GOT3 (cell line): ENCODE measurements at regions not wholly inside any gene's neighbourhood (a gene's known extent, or its start where the extent isn't known, plus 50 kb on each side); places are given as distances from the start of the nearest gene placed in this dataset.

ENCODE experiments used
- DNase-seq: peaks from one replicate; lab custom pipeline; 2025; ENCODE audit warnings: mixed read lengths; lab: John Stamatoyannopoulos, UW

DNA sequence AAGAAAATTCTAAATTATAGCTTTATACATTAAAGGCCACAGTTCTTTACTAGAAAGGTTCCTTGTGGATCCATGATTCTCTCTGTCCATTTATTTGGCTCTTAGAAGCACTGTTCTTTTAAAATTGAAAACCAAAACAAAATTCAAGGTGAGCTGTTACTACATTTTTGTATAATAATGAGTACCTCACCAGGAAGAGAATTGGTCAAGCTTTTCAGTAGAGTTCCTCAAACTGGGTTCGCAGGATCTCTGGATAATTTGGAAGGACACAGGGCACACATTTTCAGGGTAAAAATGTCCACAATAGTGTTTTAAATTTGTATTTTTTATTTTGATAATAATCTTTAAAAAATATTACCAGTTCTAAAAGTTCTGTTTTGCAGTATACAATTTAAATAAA lies 93.0 kb downstream of the PPP1R3A start:
- DNase-seq: no peak

DNA sequence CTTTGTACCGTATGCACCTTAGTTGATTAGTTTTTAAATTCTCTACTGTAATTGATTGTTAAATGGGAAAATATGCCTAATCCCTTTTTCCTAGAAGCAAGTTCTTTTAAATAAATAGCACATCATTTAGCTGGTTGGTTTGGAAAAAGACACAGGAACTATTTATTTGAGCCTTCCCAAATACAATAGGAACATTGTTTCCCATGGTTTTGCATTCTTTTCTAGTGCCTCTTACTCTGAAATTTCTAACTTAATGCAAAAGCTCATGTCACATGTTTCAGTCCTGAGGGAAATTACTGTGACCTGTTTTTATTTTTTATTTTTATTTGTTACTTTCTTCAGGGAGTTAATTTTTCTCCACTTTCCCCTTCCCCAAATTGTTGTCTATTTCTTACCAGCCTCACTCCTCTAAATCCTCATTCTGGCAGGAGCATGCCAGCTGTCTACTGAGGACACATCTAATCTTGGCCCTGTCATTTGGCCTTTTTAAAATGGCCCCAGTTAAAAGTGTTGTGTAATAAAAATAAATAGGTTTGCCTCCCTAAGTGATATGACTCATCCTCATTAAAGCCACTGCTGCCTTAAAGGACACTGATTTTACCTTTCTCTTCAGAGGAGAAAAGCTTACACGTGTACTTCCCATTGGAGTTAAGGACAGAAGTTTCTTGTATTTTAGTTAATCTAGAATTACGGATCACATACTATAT lies 94.5 kb downstream of the PPP1R3A start:
- no peak for DNase-seq

DNA sequence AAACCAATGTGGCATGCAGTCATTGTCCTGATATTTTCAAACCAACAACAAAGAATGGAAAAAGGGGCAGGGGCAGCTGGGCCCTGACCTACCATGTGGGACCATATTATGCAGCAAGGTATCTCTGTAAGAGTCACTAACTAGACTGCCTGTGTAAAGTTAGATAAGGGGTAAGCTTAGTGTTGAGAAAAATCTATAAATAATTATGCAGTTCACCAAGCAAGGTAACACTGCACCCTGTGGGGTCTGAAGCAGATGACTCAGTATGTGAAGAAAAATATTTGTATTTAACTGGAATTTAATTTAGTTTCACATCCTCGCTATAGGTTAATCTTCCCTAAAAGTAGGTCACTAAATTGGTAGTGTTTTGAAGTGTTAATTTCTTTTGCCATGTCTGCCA lies 99.3 kb downstream of the PPP1R3A start:
- DNase-seq: no peak

DNA sequence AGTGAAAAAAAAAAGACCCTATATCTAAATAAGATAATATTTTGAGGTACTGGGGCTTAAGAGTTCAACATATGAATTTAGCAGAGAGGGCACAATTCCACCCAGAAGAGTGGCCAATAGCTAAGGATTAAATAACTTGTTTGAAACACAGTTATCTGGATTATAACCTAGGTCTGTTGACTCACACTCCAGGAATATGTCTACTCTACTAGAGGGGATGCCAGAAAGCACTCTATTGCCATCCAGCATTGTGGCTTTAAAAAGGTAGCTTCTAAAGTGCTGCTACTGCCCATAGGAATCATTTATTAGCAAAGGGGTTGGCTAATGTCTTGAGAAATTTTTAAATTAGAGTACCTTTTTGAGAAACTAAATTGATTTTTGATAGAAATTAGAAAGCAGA lies 102.2 kb downstream of the PPP1R3A start:
- DNase-seq: no peak

DNA sequence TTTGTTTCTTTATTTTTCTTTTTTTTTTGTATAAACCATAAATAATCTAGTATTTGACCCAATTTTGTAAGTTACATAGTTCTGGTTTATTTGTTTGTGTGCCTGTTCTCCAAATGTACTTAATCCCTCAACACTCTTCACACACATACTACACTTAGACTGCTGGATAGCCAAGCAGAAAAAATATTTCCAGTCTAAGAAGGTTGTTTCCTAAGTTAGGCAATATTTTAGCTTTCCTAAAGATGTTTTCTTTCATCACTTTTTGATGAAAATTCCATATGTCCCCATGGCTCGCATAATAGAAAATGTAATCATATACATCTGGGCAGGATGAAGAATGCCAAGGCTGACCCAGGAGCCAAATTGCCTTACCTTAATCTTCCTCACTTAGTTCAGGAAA lies 105.3 kb downstream of the PPP1R3A start:
- no peak for DNase-seq

DNA sequence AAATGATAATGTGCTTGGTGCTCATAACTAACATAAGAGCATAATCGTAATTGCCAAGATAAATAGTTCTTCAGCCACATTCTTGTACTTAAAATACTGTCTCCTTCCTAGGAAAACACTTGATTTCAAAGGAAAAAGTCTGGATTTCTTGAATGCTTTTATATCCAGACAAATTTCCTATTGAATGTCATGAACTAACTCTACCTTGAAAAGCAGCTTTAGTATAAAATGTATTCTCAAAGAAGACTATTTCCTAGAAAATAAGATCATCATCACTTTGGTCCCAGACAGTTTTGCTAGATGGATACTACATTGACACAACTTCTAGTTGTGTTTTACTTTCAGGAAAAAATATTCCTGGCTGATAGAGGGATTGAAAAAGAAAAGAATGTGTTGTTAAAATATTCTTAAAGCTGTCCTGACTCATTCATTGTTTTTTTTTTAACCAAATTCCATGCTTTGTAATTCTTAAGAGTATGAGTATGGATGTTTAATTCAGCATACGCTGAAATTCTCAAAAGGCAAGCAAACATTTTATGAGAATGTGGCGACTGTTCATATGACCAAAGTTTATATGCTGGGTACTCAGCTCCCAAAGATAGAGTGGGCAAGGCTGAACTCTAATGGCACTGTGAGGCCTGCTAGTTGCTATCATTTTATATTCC lies 106.1 kb downstream of the PPP1R3A start:
- DNase-seq: no peak

DNA sequence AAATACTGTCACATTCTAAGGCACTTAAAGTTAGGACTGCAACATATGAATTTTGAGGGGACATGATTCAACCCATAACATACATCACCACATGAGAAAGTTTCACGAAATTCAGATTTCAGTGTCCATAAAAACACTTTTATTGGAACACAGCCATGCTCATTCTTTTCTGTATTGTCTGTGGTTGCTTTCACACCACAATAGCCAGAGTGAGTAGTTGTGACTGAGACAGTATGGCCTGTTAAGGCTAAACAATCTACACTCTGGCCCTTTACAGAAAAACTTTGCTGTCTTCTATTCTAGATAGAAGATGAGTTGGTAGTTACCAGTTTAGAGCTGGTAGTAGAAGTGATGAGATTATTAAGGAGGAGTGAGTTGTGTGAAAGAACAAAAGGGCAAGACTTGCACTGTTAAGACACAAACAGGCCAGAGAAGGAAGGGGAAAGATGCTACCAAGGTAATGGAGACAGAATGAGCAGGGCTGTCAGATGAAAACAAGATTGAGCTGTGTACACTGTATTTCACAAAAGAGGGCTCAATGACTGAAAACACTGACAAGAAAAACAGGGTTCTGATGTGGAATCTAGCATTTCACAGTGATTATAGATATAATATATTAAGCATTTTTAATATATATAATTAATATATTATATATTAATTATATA lies 108.6 kb downstream of the PPP1R3A start:
- no peak for DNase-seq

DNA sequence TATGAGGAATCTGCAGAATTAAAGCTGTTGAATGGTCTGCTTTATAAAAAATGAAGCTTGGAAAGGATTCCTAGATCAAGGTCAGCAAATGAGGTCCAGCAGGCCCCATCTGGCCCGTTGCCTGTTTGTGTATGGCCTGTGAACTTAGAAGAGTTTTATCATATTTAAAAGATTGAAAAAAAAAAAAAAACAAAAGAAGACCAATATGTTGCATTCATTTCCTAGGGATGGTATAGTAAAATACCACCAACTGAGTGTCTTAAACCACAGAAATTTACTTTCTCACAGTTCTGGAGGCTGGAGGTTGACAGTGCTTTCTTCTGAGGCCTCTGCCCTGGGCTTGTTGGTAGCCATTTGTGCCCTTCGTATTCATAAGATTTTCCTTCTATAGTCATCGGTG lies 109.2 kb downstream of the PPP1R3A start:
- DNase-seq: no peak

DNA sequence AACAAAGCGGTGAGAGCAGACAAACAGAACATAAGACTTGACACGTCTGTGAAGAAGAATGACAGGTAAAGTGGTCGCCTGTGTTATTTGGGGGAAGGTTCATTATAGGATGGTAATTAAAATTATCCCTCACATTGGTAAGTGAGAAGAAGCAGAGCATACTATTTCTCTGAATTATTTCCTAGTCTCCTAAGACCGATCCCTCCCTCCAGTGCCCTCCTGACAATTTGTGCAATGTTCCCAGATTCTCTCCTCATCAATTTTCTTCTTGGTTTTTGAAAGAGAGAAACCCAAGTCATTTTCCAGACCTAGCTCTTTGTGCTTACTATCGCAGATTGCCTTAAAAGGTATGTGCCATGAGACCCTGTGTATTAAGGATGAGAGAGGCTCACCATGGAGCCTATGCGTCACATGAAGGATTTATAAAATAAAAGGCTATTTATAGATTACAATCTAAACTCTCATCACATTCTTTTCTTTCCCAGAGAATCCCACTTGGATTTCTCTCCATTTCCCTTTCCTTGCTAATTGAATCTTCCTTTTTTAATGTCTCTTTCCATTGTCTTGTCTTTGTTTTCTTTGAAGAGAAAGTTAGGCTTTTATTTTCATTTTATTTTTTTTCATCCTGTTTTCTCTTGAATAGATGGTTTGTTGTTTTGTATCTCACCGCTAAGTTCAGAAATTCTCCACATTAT lies 112.0 kb downstream of the PPP1R3A start:
- DNase-seq: no peak

DNA sequence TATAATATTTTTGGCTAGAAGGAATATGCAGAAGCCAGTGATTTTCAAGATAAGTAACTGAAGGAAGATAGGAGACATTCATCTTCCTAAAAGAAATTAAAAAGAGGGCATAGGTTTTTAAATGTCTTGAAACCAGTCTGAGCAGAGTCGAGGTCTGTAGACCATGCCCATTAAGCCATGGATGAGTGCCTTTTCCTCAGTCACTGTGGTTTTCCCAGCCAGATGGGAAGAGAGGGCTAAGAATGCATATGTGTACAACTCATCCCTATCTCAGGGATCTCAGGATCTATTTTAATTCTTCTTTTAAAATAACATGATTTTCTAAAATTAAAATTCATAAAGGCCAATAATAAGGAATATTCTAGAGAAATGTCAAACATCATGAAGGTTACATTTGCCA lies 112.8 kb downstream of the PPP1R3A start:
- DNase-seq: no peak

DNA sequence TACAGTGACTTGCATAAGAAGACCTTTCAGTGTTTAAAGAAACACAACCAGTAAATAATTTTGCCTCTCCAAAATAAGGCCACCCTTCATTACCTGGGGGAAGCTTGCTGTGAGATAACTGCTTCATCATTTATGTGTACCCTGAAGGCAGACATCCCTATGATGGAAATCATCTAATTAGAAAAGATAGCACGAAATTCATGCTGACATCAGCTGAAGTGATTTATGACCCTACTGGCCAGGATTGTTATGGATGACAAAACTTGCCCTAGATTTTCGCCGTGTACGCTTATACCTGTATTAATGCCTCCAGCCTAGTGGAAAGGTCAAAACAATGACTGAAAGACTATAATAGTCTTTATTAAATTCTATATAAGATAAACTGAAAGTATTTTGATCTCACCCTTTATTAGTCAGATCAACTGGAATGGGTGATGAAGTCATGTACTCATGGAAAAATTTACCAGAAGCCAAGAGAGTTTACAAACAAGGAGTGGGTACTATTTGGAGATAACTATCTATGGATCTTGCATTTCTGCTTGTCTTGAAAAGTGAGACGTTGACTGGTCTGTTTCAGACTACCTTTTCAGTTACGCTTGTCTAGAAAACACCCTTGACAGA lies 114.2 kb downstream of the PPP1R3A start:
- no peak for DNase-seq

DNA sequence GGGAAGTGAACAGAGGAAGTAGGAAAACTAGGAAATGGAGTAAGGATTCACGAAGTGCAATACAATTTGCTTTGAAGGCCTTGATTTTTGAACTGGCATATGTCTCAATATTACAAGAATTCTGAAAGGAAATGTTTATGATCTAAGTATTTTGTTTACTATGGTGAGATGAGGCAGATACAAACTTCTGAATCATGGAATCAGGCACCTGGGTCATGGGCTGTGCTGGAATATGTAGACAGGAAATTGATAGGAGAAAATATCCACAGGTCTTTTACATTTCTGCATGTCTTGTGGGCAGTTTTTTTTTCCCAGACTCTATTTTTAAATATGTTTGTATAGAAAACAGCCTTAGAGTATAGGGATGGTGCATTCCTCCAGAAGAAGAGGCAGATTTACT lies 117.1 kb downstream of the PPP1R3A start:
- no peak for DNase-seq

DNA sequence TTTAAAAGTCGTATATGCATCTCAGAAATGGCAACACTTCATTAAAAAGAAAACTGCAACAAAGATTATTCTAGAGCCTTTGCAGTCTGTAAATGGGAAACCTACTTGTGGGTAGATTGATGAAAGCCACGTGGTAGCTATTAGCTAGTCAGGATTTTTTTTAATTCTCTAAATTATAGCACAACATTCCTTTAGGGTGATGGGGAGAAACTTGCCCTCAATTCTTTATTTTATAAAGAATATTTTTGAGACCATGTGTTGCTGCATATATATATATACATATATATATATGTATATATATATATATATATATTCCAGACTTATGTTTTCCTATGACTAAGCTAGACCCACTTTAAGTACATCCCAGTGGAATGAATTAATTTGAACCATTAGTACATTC lies 118.0 kb downstream of the PPP1R3A start:
- no peak for DNase-seq

DNA sequence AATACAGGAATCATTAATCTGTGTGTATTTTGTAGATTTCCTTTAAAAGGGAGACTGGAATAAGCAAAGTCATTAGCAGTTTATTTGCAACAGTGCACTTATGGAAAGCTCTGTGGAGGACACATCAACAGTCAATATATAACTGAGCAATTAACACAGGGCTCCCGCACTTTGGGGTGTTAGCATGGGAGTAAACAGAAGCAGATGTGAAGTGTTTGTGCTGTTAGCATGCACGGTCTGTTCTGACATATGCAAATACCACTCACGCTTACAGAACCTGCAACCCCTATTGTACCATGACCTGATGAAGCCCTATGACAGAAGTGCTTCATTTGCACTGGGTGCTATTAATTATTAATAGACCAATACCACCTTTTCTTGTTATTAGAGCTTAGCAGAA lies 118.9 kb downstream of the PPP1R3A start:
- DNase-seq: no peak

DNA sequence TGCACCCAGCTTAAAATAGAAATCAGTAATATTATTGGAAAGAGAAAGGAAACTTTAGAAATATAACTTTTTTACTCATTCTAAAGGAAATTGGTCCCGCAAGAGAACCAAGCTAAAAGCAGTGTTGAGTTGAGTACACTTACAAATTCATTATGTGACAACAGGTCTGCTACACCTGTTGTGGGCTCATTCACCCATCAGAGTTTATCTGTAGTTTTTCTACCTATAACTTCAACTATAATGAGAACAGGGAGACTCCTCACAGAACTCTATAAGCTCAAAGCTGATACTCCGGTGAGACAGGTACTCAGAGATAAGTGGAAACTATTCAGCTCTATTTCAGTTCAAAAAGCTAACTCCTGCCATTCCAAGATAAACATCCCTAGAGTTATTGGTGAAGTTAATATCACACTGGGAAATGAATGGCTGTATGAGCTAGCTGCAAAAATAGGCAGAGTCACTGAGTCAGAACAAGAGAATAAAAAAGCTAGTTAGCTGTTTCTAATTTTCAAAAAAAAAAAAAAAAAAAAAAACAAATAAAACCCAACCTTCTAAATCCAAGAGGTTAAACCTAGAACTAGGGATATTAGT lies 121.3 kb downstream of the PPP1R3A start:
- no peak for DNase-seq

DNA sequence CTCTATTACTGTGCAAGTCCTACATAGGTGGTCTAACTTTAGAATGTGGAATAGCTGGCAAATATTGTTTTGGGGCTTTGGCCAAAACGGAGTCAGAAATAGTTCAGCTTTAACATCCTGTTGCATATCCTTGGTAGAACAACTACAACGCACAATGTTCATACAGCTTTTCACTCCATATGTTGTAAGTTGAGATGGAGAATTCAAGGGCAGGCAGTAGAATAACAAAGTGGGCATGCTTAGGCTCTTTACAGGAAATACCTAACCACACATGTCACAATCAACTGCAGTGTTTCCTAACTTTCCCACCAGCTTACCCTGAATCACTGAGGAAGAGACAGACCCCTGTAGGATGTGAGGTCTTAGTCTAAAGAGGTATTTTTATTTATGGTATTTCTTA lies 122.3 kb downstream of the PPP1R3A start:
- DNase-seq: no peak

DNA sequence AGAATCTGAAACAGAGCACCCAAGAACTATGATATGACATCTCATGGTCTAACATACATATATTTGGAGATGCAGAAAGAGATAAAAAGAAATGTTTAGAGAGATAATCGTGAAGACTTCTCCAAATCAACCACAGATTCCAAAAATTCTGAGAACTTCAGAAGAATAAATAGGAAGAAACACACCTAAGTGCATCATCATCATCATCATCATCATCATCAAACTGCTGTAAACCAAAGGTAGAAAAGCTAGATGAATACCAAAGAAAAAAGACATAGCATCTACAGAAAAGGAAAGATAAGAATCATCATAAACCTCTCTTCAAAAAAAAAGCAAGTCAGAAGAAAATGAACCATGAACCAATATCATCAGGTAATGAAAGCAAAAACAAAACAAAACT lies 124.2 kb downstream of the PPP1R3A start:
- DNase-seq: no peak

DNA sequence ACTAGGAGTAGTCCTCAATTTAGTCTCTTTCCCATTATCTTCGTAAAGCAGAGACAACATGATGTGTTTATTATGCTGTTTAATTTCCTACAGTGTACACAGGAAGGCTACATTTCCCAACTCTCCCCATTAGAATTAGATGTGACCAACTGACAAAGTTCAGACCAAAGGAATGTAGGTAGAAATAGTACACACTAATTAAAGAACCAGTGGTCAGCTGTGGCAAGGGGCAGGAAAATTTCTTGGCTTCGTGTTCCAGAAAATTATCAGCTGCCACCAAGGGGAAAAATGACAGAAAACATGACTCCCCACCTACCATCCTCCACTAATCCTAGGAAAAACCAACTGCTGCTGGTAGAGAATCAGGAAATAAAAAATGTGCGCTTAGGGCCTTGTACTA lies 125.6 kb downstream of the PPP1R3A start:
- no peak for DNase-seq

DNA sequence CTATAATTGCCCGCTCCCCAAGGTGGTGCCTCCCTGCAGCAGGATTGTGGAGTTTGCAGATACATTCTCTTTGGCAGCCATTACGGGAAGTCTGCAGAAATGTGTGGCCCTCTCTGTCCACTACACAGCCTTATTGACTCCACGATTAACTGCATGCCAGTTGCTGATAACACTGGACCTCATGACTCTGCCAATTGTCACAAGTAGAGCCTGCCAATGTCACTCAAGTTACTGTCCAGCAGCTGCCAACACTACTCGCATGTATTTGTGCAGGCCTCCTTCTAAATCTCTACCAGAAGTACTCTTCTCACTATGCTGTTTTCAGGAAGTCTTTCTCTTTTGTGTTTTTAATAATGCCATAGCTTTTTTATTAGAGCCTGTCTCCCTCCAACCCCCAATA lies 128.8 kb downstream of the PPP1R3A start:
- no peak for DNase-seq

DNA sequence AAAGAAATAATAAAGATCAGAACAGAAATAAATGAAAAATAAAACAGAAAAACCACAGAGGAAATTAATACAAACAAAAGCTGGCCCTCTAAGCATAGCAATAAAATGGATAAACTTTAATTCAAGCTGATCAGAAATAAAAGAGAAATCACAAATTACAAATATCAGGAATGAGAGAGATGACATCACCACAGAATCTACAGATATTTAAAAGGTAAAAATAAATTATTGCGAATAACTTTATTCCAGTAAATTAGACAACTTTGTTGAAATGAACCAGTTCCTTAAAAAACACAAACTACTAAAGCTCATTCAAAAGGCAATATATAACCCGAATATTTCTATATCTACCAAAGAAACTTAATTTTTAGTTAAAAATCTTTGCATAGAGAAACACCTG lies 131.7 kb downstream of the PPP1R3A start:
- no peak for DNase-seq

DNA sequence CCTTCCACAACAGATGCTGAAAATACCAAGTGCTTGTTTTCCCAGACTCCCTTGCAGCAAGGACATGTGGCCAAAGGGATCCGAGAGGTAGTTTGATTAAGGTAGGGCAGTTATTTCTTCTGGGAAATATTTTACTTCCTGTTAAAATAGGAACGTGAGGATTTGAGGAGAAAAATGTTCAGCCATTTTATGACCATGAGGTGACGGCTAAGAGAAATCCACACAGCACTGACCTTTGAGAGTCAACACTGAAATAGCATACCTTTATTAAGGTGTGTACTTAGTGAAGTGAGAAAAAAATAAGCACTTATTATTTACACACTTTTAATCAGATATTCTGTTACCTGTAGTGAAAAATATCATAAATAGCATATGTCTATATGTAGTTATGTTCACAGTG lies 133.9 kb downstream of the PPP1R3A start:
- no peak for DNase-seq

DNA sequence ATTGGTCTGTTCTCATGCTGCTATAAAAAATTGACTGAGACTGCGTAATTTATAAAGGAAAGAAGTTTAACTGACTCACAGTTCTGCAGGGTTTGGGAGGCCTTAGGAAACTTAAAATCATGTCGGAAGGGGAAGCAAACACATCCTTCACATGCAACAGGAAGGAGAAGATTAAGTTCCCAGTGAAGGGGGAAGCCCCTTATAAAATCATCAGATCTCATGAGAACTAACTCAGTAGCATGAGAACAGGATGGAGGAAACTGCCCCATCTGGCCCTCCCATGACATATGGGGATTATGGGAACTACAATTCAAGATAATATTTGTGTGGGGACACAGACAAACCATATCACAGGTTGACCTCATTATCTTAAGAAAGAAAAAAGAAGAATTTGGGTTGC lies 134.5 kb downstream of the PPP1R3A start:
- DNase-seq: no peak
